T-helper 17 cell (primary cell): ENCODE measurements at regions not wholly inside any gene's neighbourhood (a gene's known extent, or its start where the extent isn't known, plus 50 kb on each side); places are given as distances from the start of the nearest gene placed in this dataset.
"Not testable (repeated sequence)": the region's sequence is repeated elsewhere in the genome, so short reads cannot be mapped to it uniquely, and the experiment has no call there.

Experiments
- ATAC-seq: fragments of 150-1000 bp; cut with Tn5 transposase; 2 replicates; pipeline ENCODE4 v1.10.0; 2021; ENCODE audit warnings: mild to moderate bottlenecking, moderate library complexity
- DNase-seq, 3 donors: peaks; one replicate each; pipeline versions ENCODE4 v3.0.0 to v3.0.0-alpha.2; 2020 to 2021
- H3K9me3 ChIP-seq: one replicate; pipeline ENCODE4 v1.7.0; 2013; ENCODE audit warnings: low read length, mild to moderate bottlenecking; ENCODE audit not compliant: control insufficient read depth, poor library complexity, severe bottlenecking
- H3K27ac Mint-ChIP-seq: one replicate; pipeline ENCODE4 v1.8.0; 2022; ENCODE audit warnings: mild to moderate bottlenecking, moderate library complexity, mixed read lengths
- H3K27me3 Mint-ChIP-seq: one replicate; pipeline ENCODE4 v1.8.0; 2022; ENCODE audit warnings: mixed read lengths
- H3K36me3 Mint-ChIP-seq: one replicate; pipeline ENCODE4 v1.8.0; 2022; ENCODE audit warnings: low read depth, mixed read lengths
- H3K4me1 Mint-ChIP-seq: one replicate; pipeline ENCODE4 v1.8.0; 2022; ENCODE audit warnings: mild to moderate bottlenecking, mixed read lengths
- H3K4me3 Mint-ChIP-seq: one replicate; pipeline ENCODE4 v1.8.0; 2022; ENCODE audit warnings: mild to moderate bottlenecking, moderate library complexity, mixed read lengths

GRCh38 chr5:109544873-109545272 is 135.1 kb upstream of the PJA2 start:
- not testable (repeated sequence) for H3K27ac Mint-ChIP-seq, H3K4me1 Mint-ChIP-seq, H3K36me3 Mint-ChIP-seq, ATAC-seq, H3K4me3 Mint-ChIP-seq, DNase-seq, H3K9me3 ChIP-seq, H3K27me3 Mint-ChIP-seq

DNA sequence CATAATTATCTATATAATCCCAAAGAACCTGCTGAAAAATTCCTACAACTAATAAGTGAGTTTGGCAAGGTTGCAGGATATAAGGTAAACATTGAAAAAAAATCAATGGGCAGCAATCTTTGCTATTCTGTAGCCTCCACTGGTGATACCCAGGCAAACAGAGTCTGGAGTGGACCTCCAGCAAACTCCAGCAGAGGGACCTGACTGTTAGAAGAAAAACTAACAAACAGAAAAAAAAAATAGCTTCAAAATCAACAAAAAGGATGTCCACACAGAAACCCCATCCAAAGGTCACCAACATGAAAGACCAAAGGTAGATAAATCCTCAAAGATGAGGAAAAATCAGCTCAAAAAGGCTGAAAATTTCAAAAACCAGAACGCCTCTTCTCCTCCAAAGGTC is 128.9 kb upstream of the PJA2 start:
- ATAC-seq, H3K27me3 Mint-ChIP-seq, DNase-seq: not testable (repeated sequence)

DNA sequence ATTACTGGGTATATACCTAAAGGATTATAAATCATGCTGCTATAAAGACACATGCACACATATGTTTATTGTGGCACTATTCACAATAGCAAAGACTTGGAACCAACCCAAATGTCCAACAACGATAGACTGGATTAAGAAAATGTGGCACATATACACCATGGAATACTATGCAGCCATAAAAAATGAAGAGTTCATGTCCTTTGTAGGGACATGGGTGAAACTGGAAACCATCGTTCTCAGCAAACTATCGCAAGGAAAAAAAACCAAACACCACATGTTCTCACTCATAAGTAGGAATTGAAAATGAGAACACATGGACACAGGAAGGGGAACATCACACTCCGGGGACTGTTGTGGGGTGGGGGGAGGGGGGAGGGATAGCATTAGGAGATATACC is 125.3 kb upstream of the PJA2 start:
- H3K27me3 Mint-ChIP-seq: peaks cover 18% of the 10 kb centered on the region
- H3K27ac Mint-ChIP-seq, ATAC-seq, H3K9me3 ChIP-seq, H3K4me1 Mint-ChIP-seq, H3K36me3 Mint-ChIP-seq, H3K4me3 Mint-ChIP-seq, DNase-seq: not testable (repeated sequence)

More for the DNA sequence above, 128.9 kb upstream of the PJA2 start:
- H3K36me3 Mint-ChIP-seq, H3K4me3 Mint-ChIP-seq, H3K27ac Mint-ChIP-seq, H3K4me1 Mint-ChIP-seq, H3K9me3 ChIP-seq: not testable (repeated sequence)

DNA sequence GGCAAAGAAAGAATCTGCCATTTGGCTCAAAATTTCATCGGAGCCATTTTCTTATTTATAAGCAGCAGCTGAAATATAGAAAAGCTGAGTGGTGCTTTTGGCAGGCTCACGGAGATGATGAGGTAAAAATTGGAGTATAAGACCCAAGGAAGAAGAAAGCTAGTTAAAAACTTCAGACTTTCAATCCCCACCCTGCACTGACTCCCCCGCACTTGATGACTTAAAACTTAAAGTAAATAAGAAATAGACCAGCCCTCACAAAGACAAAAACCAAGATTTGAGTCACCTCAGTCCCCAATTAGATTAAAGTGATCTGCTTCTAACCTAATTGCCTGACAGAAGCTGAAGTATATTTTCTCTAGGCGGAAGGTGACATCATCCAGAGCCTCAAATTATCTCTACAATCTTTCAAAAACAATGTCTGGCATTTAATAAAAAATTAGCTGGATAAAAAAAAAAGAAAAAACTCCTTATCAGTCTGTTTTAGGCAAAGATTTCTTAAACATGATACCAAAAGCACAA is 124.0 kb upstream of the PJA2 start:
- no peak for DNase-seq
- Mint-ChIP-seq H3K36me3 (peaks cover 2% of the 10 kb centered on the region), H3K27me3 (peaks cover 18% of the 10 kb centered on the region), H3K4me1 (peaks cover 2% of the 10 kb centered on the region), H3K4me3 (no peak overlapping the region), H3K27ac (no peak overlapping the region)
- no peak for ATAC-seq
- H3K9me3 ChIP-seq: no peaks in the 10 kb centered on the region

GRCh38 chr5:109532773-109533364 is 123.1 kb upstream of the PJA2 start:
- Mint-ChIP-seq H3K27ac (no peak overlapping the region), H3K27me3 (peaks cover 18% of the 10 kb centered on the region), H3K4me1 (peaks cover 2% of the 10 kb centered on the region), H3K36me3 (peaks cover 2% of the 10 kb centered on the region), H3K4me3 (no peak overlapping the region)
- ATAC-seq: no peak
- no peak for DNase-seq
- H3K9me3 ChIP-seq: no peaks in the 10 kb centered on the region

DNA sequence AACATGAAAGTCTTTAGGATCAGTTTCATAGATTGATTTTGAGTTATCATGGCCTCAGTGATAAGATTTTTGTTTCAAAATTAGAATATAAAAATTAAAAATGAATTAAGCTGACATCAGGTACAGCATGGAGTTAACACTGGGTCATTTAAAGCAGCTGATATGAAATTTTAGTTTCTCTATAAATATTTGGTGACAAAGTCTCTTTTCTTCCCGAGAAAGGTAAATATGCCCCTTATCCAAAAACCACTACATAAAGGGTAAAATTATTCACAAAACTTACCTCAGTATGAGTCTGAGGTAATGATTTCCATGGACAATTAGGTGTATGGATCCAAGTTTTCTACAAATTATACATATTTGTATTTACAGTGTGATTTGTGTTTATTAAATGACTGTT is 121.5 kb upstream of the PJA2 start:
- H3K27ac Mint-ChIP-seq: no peak overlapping the region
- H3K4me3 Mint-ChIP-seq: no peak overlapping the region
- peaks cover 10% of the 10 kb centered on the region for H3K27me3 Mint-ChIP-seq
- no peaks in the 10 kb centered on the region for H3K9me3 ChIP-seq
- H3K4me1 Mint-ChIP-seq: peaks cover 2% of the 10 kb centered on the region
- peaks cover 2% of the 10 kb centered on the region for H3K36me3 Mint-ChIP-seq
- DNase-seq (no peak), ATAC-seq (no peak)

- H3K27me3 Mint-ChIP-seq: peaks cover 10% of the 10 kb centered on the region
- DNase-seq: no peak
- H3K27ac Mint-ChIP-seq: no peak overlapping the region
- no peak overlapping the region for H3K4me3 Mint-ChIP-seq
- no peak for ATAC-seq
- H3K9me3 ChIP-seq: no peaks in the 10 kb centered on the region
- peaks cover 2% of the 10 kb centered on the region for H3K36me3 Mint-ChIP-seq
- peaks cover 2% of the 10 kb centered on the region for H3K4me1 Mint-ChIP-seq
These were observed 120.2 kb upstream of the PJA2 start for GRCh38 chr5:109529987-109530386.

GRCh38 chr5:109529520-109529919 is 119.7 kb upstream of the PJA2 start:
- H3K27me3 Mint-ChIP-seq: peaks cover 10% of the 10 kb centered on the region
- H3K36me3 Mint-ChIP-seq: peaks cover 2% of the 10 kb centered on the region
- peaks cover 2% of the 10 kb centered on the region for H3K4me1 Mint-ChIP-seq
- no peak overlapping the region for H3K27ac Mint-ChIP-seq
- no peak overlapping the region for H3K4me3 Mint-ChIP-seq
- H3K9me3 ChIP-seq: no peaks in the 10 kb centered on the region
- DNase-seq: no peak
- no peak for ATAC-seq

- H3K4me1 Mint-ChIP-seq: no peaks in the 10 kb centered on the region
- H3K4me3 Mint-ChIP-seq: no peak overlapping the region
- no peaks in the 10 kb centered on the region for H3K36me3 Mint-ChIP-seq
- no peaks in the 10 kb centered on the region for H3K9me3 ChIP-seq
- no peaks in the 10 kb centered on the region for H3K27me3 Mint-ChIP-seq
- ATAC-seq (no peak), DNase-seq (no peak)
- no peak overlapping the region for H3K27ac Mint-ChIP-seq
These were observed 114.8 kb upstream of the PJA2 start for GRCh38 chr5:109524555-109524954.

DNA sequence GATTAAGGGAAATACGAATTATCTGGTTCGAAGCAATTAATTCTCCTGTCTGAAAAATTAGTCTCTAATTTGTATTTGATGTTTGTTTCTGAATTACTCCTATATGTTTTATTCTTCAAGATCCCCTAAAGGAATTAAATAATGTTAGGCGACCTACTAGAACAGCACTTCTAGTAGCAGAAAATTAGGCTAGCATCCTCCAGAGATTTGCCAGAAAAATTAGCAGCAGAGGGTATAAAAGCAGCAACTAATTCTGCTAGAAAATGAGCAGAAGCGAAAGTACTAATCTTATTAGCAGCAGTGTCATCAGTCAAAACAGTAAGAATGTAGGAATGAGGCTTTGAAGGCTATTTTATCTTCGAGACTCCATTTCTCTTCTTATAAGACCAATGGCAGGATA is 114.3 kb upstream of the PJA2 start:
- Mint-ChIP-seq H3K4me1 (no peaks in the 10 kb centered on the region), H3K27me3 (no peaks in the 10 kb centered on the region), H3K4me3 (no peak overlapping the region), H3K36me3 (no peaks in the 10 kb centered on the region), H3K27ac (no peak overlapping the region)
- no peak for DNase-seq
- no peaks in the 10 kb centered on the region for H3K9me3 ChIP-seq
- ATAC-seq: no peak

- DNase-seq (no peak), ATAC-seq (no peak)
- Mint-ChIP-seq H3K36me3 (no peaks in the 10 kb centered on the region), H3K4me3 (no peak overlapping the region), H3K4me1 (no peaks in the 10 kb centered on the region), H3K27ac (no peak overlapping the region), H3K27me3 (no peaks in the 10 kb centered on the region)
- H3K9me3 ChIP-seq: no peaks in the 10 kb centered on the region
These were observed 112.6 kb upstream of the PJA2 start for GRCh38 chr5:109522404-109522803.

DNA sequence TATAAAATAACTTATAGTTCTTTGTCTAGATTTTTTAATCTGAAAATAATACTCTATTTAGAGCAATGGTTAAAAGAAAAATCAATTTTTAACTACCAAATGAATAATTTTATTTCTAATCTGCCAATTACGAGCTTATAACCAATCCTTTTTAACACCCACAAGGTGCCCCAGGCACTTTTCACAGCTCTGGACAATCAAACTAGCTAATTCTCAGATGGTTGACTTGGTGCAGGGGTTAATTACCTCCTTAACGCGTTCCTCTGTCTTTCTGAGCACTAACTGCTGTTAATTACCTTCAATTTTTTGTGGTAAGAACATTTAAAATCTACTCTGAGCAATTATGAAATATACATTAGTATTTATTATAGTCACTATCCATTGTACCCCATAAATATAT is 109.6 kb upstream of the PJA2 start:
- DNase-seq (no peak), ATAC-seq (no peak)
- Mint-ChIP-seq H3K27ac (no peak overlapping the region), H3K4me3 (no peak overlapping the region), H3K36me3 (no peaks in the 10 kb centered on the region), H3K27me3 (no peaks in the 10 kb centered on the region), H3K4me1 (no peaks in the 10 kb centered on the region)
- H3K9me3 ChIP-seq: no peaks in the 10 kb centered on the region

GRCh38 chr5:109516390-109516789 is 106.6 kb upstream of the PJA2 start:
- Mint-ChIP-seq H3K36me3 (no peaks in the 10 kb centered on the region), H3K4me3 (no peak overlapping the region), H3K27ac (no peak overlapping the region), H3K4me1 (peaks cover 2% of the 10 kb centered on the region), H3K27me3 (peaks cover 2% of the 10 kb centered on the region)
- H3K9me3 ChIP-seq: no peaks in the 10 kb centered on the region
- ATAC-seq (no peak), DNase-seq (no peak)

DNA sequence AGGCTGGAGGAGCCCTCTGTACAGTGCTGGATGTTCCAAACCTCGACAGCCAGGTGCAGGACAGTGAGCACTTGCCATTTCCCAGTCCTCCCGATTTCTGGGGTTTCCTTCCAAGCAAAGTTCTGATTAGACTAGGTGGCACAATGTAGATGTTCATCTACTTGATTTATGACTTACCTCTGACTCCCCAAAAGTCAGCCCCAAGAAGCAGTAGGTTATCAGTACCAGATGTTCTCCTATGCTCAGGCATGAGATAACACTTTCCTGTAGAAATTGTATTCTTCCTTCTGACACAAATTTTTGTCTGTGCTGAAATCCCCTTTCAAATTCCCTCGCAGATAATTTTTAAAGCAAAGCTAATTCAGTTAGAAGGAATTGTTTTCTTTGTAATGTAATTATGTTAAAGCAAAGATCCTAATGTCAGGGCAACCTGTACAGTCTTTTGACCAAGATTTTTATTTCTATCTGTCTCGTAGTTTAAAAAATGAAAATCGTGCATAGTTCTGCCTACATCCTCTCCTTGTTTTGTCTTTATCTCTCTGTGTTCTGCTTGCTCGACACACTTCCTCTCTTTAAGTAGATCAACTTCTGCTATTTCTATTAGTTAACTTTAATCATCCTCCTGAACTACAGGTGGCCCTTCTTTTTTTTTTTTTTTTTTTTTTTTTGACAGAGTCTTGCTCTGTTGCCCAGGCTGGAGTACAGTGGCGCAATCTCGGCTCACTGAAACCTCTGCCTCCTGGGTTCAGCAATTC is 102.4 kb upstream of the PJA2 start:
- Mint-ChIP-seq H3K4me3 (no peak overlapping the region), H3K4me1 (peaks cover 4% of the 10 kb centered on the region), H3K27ac (no peak overlapping the region), H3K27me3 (peaks cover 19% of the 10 kb centered on the region), H3K36me3 (peaks cover 4% of the 10 kb centered on the region)
- DNase-seq (no peak), ATAC-seq (no peak)
- no peaks in the 10 kb centered on the region for H3K9me3 ChIP-seq
